Astrocyte of the cerebellum (primary cell): ENCODE measurements at regions not wholly inside any gene's neighbourhood (a gene's known extent, or its start where the extent isn't known, plus 50 kb on each side); places are given as distances from the start of the nearest gene placed in this dataset.

Experiments used
- DNase-seq: peaks from one replicate; pipeline ENCODE4 v3.0.0-alpha.2; 2011; ENCODE audit warnings: low read depth
- H3K4me3 ChIP-seq: 2 replicates; pipeline ENCODE4 v1.5.1; 2011; ENCODE audit warnings: mild to moderate bottlenecking, low read depth, low read length, moderate library complexity
- in situ Hi-C: cut with HindIII; loops from 2 replicates; pipeline ENCODE4 v1.10.0; 2017; ENCODE audit warnings: low sequenced_read_pairs
- TF ChIP-seq, protein P1 (sequence below): IDR thresholded peaks from 2 replicates; pipeline ENCODE4 v1.5.1; 2012; ENCODE audit warnings: low read length, low read depth, moderate library complexity, mild to moderate bottlenecking; ENCODE audit errors: missing control alignments

DNA sequence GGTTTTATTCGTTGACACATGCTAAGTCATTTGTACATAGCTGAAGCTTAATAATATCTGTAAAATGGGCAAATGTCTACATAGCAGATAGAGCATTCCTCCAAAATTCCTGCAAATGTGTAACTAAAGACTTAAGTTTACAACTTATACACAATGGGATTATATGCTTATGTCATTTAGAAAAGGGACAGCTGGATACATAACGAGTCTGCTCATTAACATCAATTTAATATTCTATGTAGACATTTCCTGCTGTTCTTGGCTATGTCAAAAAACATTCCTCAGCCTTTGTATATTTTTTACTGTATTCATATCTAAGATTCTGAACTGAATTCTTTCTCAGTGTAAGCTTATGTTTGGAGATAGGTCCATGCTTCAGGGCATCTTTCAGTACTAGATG lies 762.2 kb downstream of the NR2F2 start:
- DNase-seq = no peak
- in situ Hi-C loops = no loop called here

DNA sequence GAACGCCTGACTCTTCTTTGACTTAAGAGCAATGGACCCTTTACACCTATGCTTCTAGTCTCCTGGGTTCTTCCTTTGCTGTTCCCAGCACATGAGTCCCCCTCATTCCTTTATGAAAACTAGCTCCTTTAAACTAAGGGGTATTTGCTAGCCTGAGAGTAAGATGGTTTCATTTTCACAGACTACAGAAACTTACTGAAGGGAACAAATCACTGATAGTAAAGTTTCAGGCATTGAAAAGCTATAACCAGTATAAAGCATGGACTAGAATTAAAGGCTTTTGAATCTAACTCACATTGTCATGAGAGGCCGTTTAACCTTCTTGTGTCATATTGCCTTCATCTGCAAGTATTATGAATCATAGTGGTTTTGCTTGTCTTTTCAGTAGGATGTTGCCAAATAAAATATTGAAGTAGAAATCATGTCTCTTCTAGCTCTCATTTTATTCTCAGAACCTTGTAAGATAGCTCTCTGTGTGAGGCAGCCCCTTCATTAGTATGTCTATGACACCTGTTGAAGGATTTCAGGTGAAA lies 765.9 kb downstream of the NR2F2 start:
- in situ Hi-C loops = no loop called here
- DNase-seq = no peak
- TF ChIP-seq, protein P1, sequence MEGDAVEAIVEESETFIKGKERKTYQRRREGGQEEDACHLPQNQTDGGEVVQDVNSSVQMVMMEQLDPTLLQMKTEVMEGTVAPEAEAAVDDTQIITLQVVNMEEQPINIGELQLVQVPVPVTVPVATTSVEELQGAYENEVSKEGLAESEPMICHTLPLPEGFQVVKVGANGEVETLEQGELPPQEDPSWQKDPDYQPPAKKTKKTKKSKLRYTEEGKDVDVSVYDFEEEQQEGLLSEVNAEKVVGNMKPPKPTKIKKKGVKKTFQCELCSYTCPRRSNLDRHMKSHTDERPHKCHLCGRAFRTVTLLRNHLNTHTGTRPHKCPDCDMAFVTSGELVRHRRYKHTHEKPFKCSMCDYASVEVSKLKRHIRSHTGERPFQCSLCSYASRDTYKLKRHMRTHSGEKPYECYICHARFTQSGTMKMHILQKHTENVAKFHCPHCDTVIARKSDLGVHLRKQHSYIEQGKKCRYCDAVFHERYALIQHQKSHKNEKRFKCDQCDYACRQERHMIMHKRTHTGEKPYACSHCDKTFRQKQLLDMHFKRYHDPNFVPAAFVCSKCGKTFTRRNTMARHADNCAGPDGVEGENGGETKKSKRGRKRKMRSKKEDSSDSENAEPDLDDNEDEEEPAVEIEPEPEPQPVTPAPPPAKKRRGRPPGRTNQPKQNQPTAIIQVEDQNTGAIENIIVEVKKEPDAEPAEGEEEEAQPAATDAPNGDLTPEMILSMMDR = no peak
- H3K4me3 ChIP-seq = no peak overlapping the region

More for the DNA sequence above, 762.2 kb downstream of the NR2F2 start:
- TF ChIP-seq, protein P1 = no peak
- no peak overlapping the region for H3K4me3 ChIP-seq

DNA sequence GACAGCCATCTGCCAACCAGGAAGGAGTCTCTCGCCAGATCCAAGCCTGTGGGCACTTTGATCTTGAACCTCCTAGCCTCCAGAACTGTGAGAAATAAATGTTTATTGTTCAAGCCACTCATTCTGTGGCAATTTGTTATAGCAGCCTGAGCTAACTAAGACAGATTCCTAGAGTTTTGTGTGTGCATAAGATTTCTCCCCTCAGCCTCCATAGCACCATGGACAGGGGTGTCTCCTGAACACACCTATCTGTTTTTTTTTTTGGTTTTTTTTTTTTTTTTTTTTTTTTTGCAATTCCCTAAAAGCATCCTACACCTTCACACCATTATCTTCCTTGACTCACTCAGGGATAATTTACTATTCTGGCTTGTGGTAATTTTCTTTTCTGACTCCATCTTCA lies 768.5 kb downstream of the NR2F2 start:
- TF ChIP-seq, protein P1 = no peak
- DNase-seq = no peak
- in situ Hi-C loops = no loop called here
- H3K4me3 ChIP-seq = no peak overlapping the region

DNA sequence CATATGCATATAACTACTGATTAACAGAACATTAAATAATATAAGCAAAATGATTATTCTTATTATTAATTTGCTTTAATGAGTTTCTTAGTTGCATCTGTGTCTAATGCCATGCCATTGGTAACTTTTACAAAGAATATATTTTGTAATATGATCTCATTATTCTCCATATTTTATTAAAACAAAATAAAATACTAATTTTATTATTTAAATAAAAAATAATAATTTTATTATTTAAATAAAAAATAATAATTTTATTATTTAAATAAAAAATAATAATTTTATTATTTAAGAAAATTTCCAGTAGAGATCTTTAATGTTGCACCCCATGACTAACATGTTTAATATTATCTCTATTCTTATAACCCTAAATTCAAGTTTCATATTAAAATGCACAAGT lies 771.1 kb downstream of the NR2F2 start:
- in situ Hi-C loops = no loop called here
- TF ChIP-seq, protein P1 = no peak
- no peak overlapping the region for H3K4me3 ChIP-seq
- DNase-seq = no peak

DNA sequence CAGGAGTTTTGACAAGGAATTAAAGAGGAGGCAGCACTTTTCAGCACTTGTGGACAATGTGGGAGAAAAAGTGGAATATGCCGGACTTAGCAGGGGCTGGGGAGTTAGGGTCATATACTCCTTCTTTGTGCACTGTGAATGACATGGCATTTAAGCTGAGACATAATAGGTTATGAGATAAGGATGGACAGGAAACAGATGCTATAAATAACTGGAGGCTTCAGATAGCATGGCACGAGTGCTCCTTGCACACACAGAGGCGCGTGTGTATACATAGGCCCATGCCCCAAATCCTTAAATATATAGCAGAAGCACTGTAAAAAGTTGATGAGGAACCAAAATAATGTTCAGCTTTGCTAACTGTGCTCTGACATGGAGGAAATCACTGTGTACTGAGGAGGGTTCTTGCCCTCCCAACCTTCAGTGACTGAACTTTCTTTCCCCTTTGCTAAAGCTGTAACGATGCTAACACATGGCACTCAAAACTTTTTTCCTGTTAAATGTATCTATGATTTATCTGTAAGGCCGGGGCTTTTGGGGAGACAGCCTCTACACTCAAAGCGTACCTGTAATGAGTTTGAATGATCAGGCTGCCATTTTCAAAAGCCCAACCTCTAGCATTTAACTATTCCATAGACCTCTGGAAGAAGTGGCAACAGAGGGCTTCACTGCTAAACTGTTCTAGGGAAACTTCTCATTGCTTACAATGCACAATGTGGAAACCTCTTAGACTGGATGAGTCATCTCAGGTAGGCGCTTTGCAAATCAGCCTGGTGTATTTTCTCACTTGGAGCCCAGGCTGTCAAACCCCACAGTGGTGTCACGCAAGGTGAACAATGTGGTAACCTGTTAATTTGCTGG lies 784.6 kb downstream of the NR2F2 start:
- in situ Hi-C loops = no loop called here

GRCh38 chr15:97115761-97116070 lies 785.2 kb downstream of the NR2F2 start:
- DNase-seq = no peak
- in situ Hi-C loops = no loop called here
- TF ChIP-seq, protein P1 = no peak
- no peak overlapping the region for H3K4me3 ChIP-seq

More for the DNA sequence above, 784.6 kb downstream of the NR2F2 start:
- H3K4me3 ChIP-seq = no peak overlapping the region
- TF ChIP-seq, protein P1 = no peak
- DNase-seq = no peak
